HG02571 (cell line): ENCODE measurements at regions not wholly inside any gene's neighbourhood (a gene's known extent, or its start where the extent isn't known, plus 50 kb on each side); places are given as distances from the start of the nearest gene placed in this dataset.
"Not testable (repeated sequence)": the region's sequence is repeated elsewhere in the genome, so short reads cannot be mapped to it uniquely, and the experiment has no call there.

Source experiments
- ATAC-seq: cut with Tn5 transposase; IDR thresholded peaks from one replicate; pipeline ENCODE4 v1.9.1; 2021; ENCODE audit warnings: mild to moderate bottlenecking, moderate library complexity; ENCODE audit not compliant: unreplicated experiment

DNA sequence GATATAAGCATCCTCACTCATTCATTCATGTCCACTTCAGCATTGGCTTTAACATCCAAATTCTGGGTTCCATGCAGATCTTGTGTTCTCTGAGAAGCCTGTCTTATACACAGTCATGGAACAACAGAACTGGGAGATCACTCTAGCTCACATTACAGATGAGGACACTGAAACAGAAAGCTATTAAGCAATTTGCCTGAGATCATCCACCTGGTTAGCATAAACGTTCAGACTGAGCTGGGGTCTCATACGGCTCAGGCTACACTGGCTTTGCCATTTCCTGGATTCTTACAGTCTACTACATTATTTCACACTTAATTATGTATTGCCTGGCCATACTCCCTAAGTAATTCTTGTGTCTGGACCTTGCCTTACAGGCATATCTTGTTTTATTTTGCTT, 169.4 kb upstream of the FANCL start:
- ATAC-seq, result no peak

DNA sequence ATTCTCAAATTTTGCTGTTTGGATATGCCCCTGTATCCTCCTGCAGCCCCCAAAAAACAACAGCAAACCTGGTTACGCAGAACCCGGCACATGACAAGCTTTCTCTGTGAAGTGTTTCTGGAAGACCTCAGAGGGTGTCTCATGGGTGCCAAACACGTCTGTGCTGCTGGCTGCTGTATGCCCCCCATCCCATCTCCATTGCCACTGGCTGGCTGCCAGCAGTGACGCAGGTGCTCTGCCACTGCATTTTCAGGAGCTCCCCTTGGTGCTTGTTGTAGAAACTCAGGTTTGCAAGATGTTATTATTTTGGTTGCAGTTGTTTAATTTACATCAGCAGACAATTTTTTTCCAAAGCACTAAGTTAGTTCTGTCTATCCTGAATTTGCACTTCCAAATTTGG, 166.4 kb upstream of the FANCL start:
- no peak for ATAC-seq

DNA sequence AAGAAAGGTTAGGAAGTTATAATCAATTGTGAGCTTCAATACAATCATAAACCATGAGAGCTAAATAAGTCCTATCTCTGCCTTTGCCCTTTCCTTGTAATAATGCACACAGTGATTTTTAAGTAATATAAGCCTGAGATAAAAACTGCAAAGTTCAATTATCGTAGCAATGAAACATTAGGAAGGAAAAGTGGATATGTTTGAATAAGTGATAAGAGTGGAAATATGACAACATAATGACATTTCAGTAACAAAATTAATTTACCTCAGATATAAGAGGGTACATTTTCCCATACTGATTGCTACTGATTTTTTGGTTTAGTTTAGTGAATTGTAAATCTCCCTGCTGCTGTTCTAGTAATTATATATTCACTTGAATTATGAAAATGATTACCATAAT, 164.2 kb upstream of the FANCL start:
- ATAC-seq, result no peak

DNA sequence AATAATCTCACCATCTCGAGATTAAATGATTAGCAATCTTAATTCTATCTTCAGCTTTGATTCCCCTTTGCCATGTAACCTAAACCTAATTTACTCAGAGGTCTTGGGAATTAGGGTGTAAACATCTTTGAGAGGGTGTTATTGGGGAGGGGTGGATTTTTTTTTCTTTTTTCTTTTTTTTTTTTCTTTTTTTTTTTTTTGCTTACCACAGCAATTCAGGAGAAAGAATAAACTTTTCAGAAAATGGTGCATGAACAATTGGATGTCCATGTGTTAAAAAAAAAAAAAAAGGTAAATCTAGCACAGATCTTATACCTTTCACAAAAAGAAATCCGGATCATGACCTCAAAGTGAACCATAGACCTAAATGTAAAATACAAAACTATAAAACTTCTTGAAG, 160.8 kb upstream of the FANCL start:
- ATAC-seq, result no peak

DNA sequence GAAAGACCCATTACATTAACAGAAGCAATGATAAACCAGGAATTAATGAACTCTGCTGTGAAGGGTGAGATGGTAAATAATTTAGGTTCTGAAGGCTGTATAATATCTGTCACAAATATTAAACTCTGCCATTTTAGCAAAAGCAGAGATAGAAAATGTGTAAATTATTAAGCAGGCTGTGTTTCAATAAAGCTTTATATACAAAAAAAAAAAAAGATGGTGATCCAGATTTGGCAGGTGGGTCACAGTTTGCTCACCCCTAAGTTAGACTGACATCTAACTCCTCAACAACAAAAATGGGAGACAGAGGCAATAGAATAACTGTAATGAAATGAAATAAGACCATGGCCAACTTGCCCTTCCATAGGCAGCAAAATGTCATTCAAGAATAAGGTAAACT, 157.3 kb upstream of the FANCL start:
- no peak for ATAC-seq

DNA sequence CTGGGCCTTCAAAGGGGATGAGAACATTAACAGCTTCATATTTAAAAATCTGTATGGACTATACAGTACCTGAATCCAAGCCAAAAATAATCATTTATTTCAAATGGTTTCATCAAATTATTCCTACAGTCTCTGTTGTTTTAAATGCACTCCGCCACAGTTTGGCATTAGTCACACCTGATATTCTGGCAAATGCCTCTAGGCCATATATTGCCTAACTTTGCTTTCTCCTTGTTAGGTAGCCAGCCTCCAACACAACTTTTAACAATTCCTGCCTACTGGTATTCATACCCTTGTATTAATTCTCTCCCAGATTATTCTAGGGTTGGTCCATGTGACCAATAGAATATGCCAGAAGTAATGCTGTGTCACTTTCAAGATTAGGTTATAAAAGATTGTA, 146.6 kb upstream of the FANCL start:
- no peak for ATAC-seq

DNA sequence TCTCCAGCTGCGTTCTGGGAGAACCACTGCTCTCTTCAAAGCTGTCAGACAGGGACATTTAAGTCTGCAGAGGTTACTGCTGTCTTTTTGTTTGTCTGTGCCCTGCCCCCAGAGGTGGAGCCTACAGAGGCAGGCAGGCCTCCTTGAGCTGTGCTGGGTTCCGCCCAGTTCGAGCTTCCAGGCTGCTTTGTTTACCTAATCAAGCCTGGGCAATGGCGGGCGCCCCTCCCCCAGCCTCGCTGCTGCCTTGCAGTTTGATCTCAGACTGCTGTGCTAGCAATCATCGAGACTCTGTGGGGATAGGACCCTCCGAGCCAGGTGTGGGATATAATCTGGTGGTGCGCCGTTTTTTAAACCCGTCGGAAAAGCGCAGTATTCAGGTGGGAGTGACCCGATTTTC, 145.8 kb upstream of the FANCL start:
- not testable (repeated sequence) for ATAC-seq

DNA sequence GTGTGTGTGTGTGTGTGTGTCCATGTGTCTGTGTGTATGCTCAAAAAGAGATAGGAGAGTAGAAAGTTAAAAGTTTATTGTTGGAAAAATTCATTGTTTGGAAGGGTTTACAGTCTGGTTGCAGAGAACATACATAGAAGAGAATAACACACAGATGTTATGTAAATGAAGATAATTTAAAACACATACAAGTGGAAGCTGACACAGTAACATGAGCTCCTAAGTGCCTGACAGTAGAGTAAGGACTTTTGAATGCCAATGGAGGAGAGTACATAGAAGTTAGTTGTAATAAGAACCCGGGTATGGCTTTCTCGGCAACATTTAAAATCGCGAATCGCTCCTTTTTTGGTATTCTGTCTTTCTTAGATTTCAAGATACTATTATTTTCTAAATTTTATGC, 137.0 kb upstream of the FANCL start:
- ATAC-seq, result no peak

DNA sequence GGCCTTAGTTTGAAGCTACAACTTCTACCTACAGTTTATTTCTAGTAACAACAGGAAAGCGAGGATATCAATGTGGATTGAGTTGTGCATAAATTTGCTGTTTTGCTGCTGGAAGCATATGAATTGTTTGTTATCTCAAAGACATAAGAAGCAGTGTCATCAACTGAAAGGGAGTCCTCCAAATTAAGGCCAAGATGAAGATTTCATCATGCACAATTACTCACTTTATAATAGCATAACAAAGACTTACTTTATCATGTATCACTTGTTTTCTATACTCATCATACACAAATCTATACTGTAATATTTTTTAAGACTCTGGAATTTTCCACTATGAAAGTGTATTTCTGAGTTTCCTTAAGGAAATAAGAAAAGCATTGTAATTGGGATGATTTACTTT, 136.1 kb upstream of the FANCL start:
- no peak for ATAC-seq

DNA sequence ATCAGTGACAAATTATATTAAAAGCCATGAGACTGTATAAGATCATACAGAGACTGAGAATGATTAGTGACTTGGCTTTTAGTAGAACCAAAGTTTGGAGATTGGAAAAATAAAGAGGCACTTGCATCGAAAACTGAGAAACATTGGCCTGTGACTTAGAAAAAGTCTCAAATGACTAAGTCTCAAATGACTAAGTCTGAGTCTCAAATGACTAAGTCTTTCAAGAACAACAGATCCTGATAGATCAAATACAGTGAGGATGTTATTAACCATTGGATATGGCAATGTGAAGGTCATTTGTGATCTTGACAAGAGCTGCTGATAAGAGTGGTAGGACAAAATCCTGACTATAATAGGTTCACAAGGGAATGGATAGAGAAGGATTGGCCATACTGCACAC, 135.5 kb upstream of the FANCL start:
- ATAC-seq, result no peak

DNA sequence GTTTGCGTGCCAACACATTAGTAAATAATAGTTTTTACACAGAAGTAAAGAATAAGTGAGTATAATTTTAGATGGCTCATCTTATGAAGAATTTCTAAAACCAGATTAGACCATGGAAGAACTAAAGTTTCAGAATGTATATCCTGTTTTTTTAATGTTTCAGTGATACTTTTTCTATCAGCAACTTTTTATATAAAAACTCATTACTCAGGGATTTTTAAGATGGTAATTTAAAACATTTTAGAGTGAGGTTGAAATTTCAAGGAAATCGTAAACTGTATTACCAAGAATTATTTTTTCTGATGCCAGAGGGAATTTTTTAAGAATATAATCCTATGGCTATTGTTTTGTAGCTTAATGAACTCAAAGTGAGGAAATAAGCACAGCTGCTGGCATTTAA, 128.5 kb upstream of the FANCL start:
- no peak for ATAC-seq

DNA sequence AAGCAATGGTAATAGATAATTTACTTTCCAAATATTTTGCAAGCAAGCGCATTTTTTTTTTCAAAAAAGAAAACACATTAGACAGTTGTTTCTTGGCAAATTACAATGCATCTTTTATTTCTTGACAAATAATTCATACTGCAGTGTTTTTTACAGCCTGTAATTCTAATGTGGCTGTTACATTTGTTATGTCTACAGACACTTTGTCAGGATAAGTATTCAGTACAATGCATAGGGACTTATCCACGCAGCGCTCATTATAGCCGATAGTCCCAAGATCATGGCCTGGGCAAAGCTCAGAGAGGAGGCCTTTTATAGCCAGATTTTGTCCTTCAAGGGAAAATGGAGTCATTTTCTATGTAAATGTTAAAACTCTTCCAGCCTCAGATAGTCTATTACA, 123.0 kb upstream of the FANCL start:
- ATAC-seq, result no peak

DNA sequence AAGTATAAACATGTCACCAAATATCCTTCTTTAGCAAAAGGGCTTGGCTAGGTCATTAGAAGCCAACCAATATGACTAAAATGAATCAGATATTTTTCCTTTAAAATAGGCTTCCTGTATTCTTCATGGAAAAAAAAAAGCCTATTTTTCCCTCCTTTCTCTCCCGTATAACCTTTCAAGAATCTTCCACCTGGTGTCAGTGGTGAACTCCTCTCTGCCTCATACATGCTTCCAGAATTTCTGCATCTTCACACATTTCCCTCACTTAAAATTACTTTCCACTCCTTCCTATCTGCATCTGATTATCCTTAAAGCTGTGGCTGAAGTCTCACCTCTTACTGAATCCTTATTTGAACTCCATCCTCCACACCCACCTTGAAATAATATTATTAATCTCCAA, 116.9 kb upstream of the FANCL start:
- no peak for ATAC-seq

DNA sequence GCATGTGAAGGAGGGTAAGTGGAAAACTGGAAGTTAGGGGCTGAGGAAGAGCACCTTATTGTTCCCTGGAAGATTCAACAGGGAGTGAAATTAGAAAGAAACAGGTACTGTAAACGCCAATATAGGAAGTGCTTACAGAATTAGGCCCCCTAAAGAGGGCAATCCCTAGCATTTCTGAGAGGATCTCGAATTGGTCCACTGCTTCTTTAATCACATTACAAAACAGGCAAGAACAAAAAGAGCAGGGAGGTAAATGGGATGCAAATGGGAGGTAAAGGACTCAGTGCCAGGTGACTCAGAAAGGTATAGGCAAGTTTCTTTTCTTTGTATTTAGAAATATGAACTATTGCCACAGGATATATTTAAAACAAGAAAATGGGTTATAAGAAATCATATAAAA, 116.4 kb upstream of the FANCL start:
- no peak for ATAC-seq

DNA sequence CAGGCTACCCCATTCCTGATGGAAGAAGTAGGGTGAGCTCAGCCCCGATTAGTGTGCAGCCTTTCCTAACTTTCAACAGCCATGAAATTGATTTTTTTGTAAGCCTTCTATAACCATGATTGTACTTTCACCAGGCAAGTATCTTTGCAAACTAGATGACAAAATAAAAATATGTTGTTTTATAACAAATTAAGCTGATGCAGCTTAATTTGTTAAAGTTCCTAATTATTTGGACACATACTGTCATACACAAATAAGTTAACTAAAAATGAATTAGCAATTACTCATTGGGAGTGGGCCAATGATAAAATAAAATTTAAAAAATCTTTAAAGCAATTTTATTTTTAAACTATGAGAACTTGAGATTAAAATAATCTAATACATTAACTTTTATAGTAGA, 113.1 kb upstream of the FANCL start:
- no peak for ATAC-seq

DNA sequence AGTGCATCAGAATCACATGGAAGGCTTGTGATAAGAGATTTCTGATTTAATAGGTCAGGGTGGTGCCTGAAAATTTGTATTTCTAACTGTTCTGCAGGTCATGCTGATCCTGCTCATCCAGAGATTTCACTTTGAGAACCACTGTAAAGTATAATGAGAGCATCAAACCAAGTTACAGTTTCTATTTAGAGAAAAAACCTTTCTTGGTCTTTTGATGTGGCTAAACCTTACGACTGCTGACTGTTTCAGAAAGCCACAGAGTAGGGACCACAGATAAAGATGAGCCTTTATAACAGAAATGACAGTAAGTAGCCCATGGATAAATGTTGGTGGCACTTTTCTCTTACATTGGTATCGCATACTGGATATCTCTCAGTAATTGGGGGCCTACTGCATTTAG, 109.4 kb upstream of the FANCL start:
- ATAC-seq, result peak; percentile 82

DNA sequence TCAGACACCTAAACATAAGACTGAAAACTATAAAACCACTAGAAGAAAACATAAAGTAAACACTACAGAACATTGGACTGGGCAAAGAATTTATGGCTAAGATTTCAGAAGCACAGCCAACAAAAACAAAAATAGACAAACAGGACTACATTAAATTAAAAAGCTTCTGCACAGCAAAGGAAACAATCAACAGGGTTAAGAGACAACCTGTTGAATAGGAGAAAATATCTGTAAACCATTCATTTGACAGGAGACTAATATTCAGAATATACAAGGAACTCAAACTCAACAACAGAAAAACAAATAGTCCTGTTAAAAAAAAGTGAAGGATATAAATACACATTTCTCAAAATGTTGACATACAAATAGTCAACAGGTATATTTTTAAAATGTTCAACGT, 106.7 kb upstream of the FANCL start:
- no peak for ATAC-seq

DNA sequence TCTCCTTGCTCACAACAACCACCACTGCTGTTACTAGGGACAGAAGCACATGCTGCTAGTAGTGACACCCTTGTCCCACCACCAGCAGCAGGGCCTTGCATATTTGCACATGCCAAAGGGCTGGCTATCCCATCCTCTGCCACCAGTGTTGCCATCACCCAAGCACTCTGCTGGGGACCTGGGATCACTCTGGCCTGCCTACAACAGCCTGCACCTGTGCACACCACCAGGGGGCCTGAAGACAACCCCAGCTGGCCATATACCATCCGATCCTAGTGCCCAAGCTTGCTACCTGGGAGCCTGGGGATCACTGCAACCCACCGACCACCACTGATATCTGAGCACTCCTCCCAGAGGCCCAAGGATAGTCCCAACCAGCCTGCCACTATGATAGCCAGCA, 99.9 kb upstream of the FANCL start:
- no peak for ATAC-seq

DNA sequence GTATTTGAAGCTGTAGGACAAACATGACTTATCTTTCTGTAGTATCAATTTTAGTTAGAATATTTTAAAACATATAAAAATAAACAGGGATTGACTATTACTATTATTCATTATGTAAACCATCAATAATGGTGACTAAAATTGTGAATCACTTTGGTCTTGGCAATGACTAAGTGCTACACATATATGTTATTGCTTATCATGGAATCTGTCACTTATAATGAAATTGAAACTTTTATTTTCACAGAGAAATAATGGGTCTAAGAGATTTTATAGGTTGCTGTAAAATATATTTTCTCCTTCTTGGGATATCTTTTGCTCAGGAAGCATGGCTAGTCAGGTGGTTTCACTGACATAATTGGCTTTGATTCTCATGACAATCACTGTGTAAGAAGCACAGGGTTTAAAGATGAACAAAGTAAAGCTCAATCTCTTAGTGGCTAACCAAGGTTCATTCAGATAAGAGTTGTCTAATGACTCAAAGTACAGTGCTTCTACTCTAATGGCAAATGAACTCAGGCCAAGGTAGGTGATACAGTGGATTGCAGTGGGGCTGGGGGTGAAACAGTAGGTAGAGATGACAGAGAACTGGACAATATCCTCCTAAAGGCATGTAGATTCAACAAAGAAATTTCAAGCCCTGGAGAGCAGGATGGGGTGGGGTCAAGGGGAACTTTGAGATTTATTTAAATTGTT, 98.6 kb upstream of the FANCL start:
- no peak for ATAC-seq

DNA sequence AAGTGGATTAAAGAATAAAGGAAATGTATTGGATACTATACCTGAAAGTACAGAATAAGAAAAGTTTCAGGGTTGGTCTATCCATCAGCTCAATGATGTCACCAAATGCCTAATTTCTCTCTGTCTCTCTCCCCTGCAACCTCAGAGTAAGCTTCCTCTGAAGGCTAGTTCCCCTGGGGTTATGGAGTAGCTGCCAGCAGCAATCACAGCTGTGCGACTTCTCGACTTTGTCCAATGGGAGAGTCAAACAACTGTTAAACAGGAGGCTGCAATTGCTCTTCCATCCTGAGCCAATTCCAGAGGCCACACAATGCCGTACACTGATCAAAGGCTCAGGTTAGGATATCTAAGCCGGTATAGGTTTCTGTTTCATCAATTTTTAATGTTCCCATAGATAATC, 95.3 kb upstream of the FANCL start:
- ATAC-seq, result no peak

DNA sequence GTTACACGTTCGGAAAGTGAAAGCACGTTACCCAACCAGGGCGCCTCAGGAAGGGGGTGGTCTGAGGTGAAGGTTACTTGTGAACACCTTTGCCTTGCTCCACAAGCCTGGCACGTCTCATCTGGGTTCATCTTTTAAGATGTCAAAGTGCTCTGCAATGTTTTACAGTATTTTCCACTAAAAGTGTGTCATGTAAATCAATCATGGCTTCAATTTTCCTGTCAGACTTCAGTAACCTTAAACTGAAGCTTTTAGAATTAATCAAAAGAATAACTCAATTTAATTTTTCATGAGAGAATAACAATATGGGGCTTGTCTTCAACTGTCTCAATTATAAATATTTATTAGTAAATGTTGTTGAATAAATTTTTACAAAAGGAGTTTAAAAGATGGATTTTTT, 93.3 kb upstream of the FANCL start:
- no peak for ATAC-seq

DNA sequence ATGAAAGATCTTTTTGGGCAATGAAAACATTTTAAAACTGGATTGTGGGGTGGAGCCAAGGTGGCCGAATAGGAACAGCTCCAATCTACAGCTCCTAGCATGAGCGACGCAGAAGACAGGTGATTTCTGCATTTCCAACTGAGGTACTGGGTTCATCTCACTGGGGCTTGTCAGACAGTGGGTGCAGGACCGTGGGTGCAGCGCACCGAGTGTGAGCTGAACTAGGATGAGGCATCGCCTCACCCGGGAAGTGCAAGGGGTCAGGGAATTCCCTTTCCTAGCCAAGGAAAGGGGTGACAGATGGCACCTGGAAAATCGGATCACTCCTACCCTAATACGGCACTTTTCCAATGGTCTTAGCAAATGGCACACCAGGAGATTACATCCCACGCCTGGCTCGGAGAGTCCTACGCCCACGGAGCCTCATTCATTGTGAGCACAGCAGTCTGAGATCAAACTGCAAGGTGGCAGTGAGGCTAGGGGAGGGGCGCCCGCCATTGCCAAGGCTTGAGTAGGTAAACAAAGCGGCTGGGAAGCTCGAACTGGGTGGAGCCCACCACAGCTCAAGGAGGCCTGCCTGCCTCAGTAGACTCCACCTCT, 84.3 kb upstream of the FANCL start:
- ATAC-seq, result not testable (repeated sequence)

DNA sequence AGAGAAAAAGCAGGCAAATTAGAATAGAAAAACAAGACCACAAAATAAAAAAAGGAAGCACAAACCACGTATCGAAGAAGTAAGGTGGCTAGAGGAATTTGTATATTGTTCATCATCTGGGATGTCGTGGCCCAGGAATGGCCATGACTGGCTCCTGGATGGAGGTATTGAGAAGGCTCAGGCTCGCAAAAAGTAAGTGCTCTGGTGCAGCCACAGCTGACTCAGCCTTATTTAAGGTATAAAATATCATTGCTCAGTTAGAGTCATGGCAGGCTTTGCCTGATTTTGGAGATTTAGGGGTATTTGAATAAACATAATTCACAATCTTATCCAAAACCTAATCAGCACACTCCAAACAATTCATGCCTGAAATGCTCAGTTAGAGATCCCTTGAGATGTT, 78.4 kb upstream of the FANCL start:
- no peak for ATAC-seq
